Breast epithelium (tissue), 3 donors: ENCODE measurements at regions not wholly inside any gene's neighbourhood (a gene's known extent, or its start where the extent isn't known, plus 50 kb on each side); places are given as distances from the start of the nearest gene placed in this dataset.

ENCODE experiments used
- CTCF ChIP-seq, 3 donors: fragments of 450-650 bp; IDR thresholded peaks; one replicate each; pipeline ENCODE4 v1.5.1; 2016 to 2017; ENCODE audit warnings: antibody characterized with exemption in 3 of 3, mild to moderate bottlenecking in 3 of 3, moderate library complexity in 3 of 3
- POLR2A ChIP-seq: fragments of 450-650 bp; IDR thresholded peaks from one replicate; pipeline ENCODE4 v1.6.1; 2016; ENCODE audit warnings: antibody characterized with exemption, mild to moderate bottlenecking, moderate library complexity
- POLR2AphosphoS5 ChIP-seq, 3 donors: sonication (generic); formaldehyde crosslinking; IDR thresholded peaks; one replicate each; pipeline ENCODE4 v1.6.1; 2017; ENCODE audit warnings: antibody characterized with exemption in 3 of 3

GRCh38 chr5:6976971-6977370 is 263.7 kb downstream of the TENT4A start:
- no peak for TF ChIP-seq CTCF (IDR thresholded peaks at IDR 0.05)
- TF ChIP-seq POLR2AphosphoS5 (IDR thresholded peaks at IDR 0.05): no peak
- no peak for TF ChIP-seq POLR2A
